HG03108 (cell line): ENCODE measurements at regions not wholly inside any gene's neighbourhood (a gene's known extent, or its start where the extent isn't known, plus 50 kb on each side); places are given as distances from the start of the nearest gene placed in this dataset.
"Not testable (repeated sequence)": the region's sequence is repeated elsewhere in the genome, so short reads cannot be mapped to it uniquely, and the experiment has no call there.

Experiments used
- ATAC-seq: cut with Tn5 transposase; IDR thresholded peaks from one replicate; pipeline ENCODE4 v1.9.1; 2021; ENCODE audit warnings: moderate library complexity; ENCODE audit not compliant: unreplicated experiment

GRCh38 chr9:97248252-97248651 is 59.2 kb upstream of the CCDC180 start:
- not testable (repeated sequence) for ATAC-seq

- no peak for ATAC-seq
These were observed 63.9 kb upstream of the CCDC180 start for GRCh38 chr9:97243606-97244005.

- ATAC-seq = not testable (repeated sequence)
These were observed 66.0 kb upstream of the CCDC180 start for GRCh38 chr9:97241430-97241829.

- peak; percentile 90 for ATAC-seq
These were observed 69.2 kb upstream of the CCDC180 start for GRCh38 chr9:97237951-97238889.

GRCh38 chr9:97237311-97237786 is 70.1 kb upstream of the CCDC180 start:
- ATAC-seq = no peak

- not testable (repeated sequence) for ATAC-seq
These were observed 74.5 kb upstream of the CCDC180 start for GRCh38 chr9:97233009-97233400.

GRCh38 chr9:97232060-97233008 is 75.1 kb upstream of the CCDC180 start:
- ATAC-seq = not testable (repeated sequence)

- ATAC-seq = not testable (repeated sequence)
These were observed 85.1 kb upstream of the CCDC180 start for GRCh38 chr9:97222393-97222792.

- ATAC-seq = not testable (repeated sequence)
These were observed 85.7 kb upstream of the CCDC180 start for GRCh38 chr9:97221478-97222355.

- no peak for ATAC-seq
These were observed 86.5 kb upstream of the CCDC180 start for GRCh38 chr9:97220894-97221477.

- not testable (repeated sequence) for ATAC-seq
These were observed 87.1 kb upstream of the CCDC180 start for GRCh38 chr9:97220396-97220795.

- not testable (repeated sequence) for ATAC-seq
These were observed 87.9 kb upstream of the CCDC180 start for GRCh38 chr9:97219443-97220140.

- ATAC-seq = not testable (repeated sequence)
These were observed 92.3 kb upstream of the CCDC180 start for GRCh38 chr9:97215127-97215526.

GRCh38 chr9:97214556-97214955 is 92.9 kb upstream of the CCDC180 start:
- not testable (repeated sequence) for ATAC-seq

- ATAC-seq = not testable (repeated sequence)
These were observed 107.8 kb upstream of the CCDC180 start for GRCh38 chr9:97199683-97200082.

GRCh38 chr9:97193767-97194166 is 113.7 kb upstream of the CCDC180 start:
- not testable (repeated sequence) for ATAC-seq

- no peak for ATAC-seq
These were observed 118.9 kb upstream of the CCDC180 start for GRCh38 chr9:97188545-97188944.

GRCh38 chr9:97187706-97188105 is 119.8 kb upstream of the CCDC180 start:
- ATAC-seq = not testable (repeated sequence)

- ATAC-seq = no peak
These were observed 121.0 kb upstream of the CCDC180 start for GRCh38 chr9:97186493-97186892.
